ENCODE measurements at regions not wholly inside any gene's neighbourhood (a gene's known extent, or its start where the extent isn't known, plus 50 kb on each side); places are given as distances from the start of the nearest gene placed in this dataset.

- 80% methylated on average over 1 of the region's 4 CpGs for WGBS (ENCODE audit: insufficient coverage, low lambda C conversion rate)
- no peak for DNase-seq
Observed at GRCh38 chr11:19294444-19294843, 53.7 kb upstream of the E2F8 start.

DNA sequence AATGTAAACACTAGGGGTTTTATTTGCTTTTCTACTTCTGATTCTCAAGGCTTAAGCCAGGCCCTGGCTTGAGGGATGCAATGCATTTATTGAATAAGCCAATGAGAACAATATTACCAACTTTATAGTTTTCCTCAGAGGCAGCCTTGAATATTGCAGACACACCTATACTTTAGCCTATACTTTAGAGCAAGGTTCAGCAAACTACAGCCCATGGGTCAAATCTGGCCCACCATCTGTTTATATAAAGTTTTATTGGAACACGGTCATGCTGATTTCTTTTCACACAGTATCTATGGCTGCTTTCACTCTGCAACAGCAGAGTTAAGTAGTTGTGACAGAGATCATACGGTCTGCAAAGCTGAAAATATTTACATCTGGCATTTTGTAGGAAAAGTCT, 50.3 kb upstream of the E2F8 start:
- H3K36me3 ChIP-seq (ENCODE audit: control insufficient read depth, insufficient read depth, low read length): no peaks in the 10 kb centered on the region
- peaks cover 4% of the 10 kb centered on the region for H3K27me3 ChIP-seq (ENCODE audit: control insufficient read depth, insufficient read depth, low read length)
- no CpG with 5 or more reads among the region's 2 CpGs for WGBS (ENCODE audit: insufficient coverage, low lambda C conversion rate)
- H3K27ac ChIP-seq (ENCODE audit: low read length): no peak overlapping the region
- no peaks in the 10 kb centered on the region for H3K9me3 ChIP-seq (ENCODE audit: control insufficient read depth, low read depth, low read length)
- no peak for DNase-seq
- no peaks in the 10 kb centered on the region for H3K4me1 ChIP-seq (ENCODE audit: control insufficient read depth, insufficient read depth, low read length)
- no peak overlapping the region for H3K4me3 ChIP-seq (ENCODE audit: low read length)

More at GRCh38 chr11:19294444-19294843, 53.7 kb upstream of the E2F8 start:
- no peaks in the 10 kb centered on the region for H3K9me3 ChIP-seq (ENCODE audit: control insufficient read depth, low read depth, low read length)
- no peak overlapping the region for H3K4me3 ChIP-seq (ENCODE audit: low read length)
- H3K27me3 ChIP-seq (ENCODE audit: control insufficient read depth, insufficient read depth, low read length): peaks cover 7% of the 10 kb centered on the region
- no peaks in the 10 kb centered on the region for H3K4me1 ChIP-seq (ENCODE audit: control insufficient read depth, insufficient read depth, low read length)
- no peak overlapping the region for H3K27ac ChIP-seq (ENCODE audit: low read length)
- no peaks in the 10 kb centered on the region for H3K36me3 ChIP-seq (ENCODE audit: control insufficient read depth, insufficient read depth, low read length)

All from large intestine (tissue), 3 donors.